Astrocyte (in vitro differentiated cells and primary cell): ENCODE measurements at regions not wholly inside any gene's neighbourhood (a gene's known extent, or its start where the extent isn't known, plus 50 kb on each side); places are given as distances from the start of the nearest gene placed in this dataset.
"Not testable (repeated sequence)": the region's sequence is repeated elsewhere in the genome, so short reads cannot be mapped to it uniquely, and the experiment has no call there.

Source experiments
- DNase-seq: peaks from one replicate; pipeline ENCODE4 v3.0.0-alpha.2; 2010; ENCODE audit warnings: low read depth
- FAIRE-seq: peaks from 2 replicates; lab custom pipeline; 2011; peaks lifted over from hg19 to GRCh38; lab: Jason Lieb, UNC
- H2AFZ ChIP-seq: 2 replicates; pipeline ENCODE4 v1.6.0; 2012; ENCODE audit warnings: low read depth, low read length, inconsistent platforms
- H3K27ac ChIP-seq: 2 replicates; pipeline ENCODE4 v1.5.1; 2011; ENCODE audit warnings: low read depth, low read length, inconsistent platforms
- H3K27me3 ChIP-seq: 2 replicates; pipeline ENCODE4 v1.6.0; 2011; ENCODE audit warnings: low read length, inconsistent platforms; ENCODE audit not compliant: insufficient read depth
- H3K36me3 ChIP-seq: 2 replicates; pipeline ENCODE4 v1.5.1; 2011; ENCODE audit warnings: low read length, inconsistent platforms; ENCODE audit not compliant: insufficient read depth
- H3K4me1 ChIP-seq: 2 replicates; pipeline ENCODE4 v1.5.1; 2011; ENCODE audit warnings: low read length, inconsistent platforms; ENCODE audit not compliant: insufficient read depth
- H3K4me2 ChIP-seq: 2 replicates; pipeline ENCODE4 v1.6.0; 2012; ENCODE audit warnings: low read length, inconsistent platforms
- H3K4me3 ChIP-seq: 2 replicates; pipeline ENCODE4 v1.5.1; 2011; ENCODE audit warnings: low read depth, mild to moderate bottlenecking, low read length, inconsistent platforms; ENCODE audit not compliant: insufficient read depth
- H3K79me2 ChIP-seq: 2 replicates; pipeline ENCODE4 v1.6.0; 2012; ENCODE audit warnings: mild to moderate bottlenecking, low read length, inconsistent platforms; ENCODE audit not compliant: insufficient read depth
- H3K9ac ChIP-seq: 2 replicates; pipeline ENCODE4 v1.6.0; 2012; ENCODE audit warnings: mild to moderate bottlenecking, low read length, inconsistent platforms
- H3K9me3 ChIP-seq: 2 replicates; pipeline ENCODE4 v1.5.1; 2012; ENCODE audit warnings: low read depth, mild to moderate bottlenecking, low read length, inconsistent platforms; ENCODE audit not compliant: insufficient read depth
- H4K20me1 ChIP-seq: 2 replicates; pipeline ENCODE4 v1.6.0; 2012; ENCODE audit warnings: low read length, inconsistent platforms; ENCODE audit not compliant: insufficient read depth
- H3K27ac Mint-ChIP-seq: one replicate; pipeline ENCODE4 v1.8.0; 2021; ENCODE audit warnings: mild to moderate bottlenecking, mixed read lengths; ENCODE audit not compliant: unreplicated experiment
- H3K27me3 Mint-ChIP-seq: one replicate; pipeline ENCODE4 v1.8.0; 2021; ENCODE audit warnings: low read depth, mixed read lengths; ENCODE audit not compliant: unreplicated experiment
- H3K36me3 Mint-ChIP-seq: one replicate; pipeline ENCODE4 v1.8.0; 2021; ENCODE audit warnings: low read depth, mixed read lengths; ENCODE audit not compliant: unreplicated experiment
- H3K4me1 Mint-ChIP-seq: one replicate; pipeline ENCODE4 v1.8.0; 2021; ENCODE audit warnings: low read depth, mixed read lengths; ENCODE audit not compliant: unreplicated experiment
- H3K4me3 Mint-ChIP-seq: one replicate; pipeline ENCODE4 v1.8.0; 2021; ENCODE audit warnings: mild to moderate bottlenecking, moderate library complexity, mixed read lengths; ENCODE audit not compliant: unreplicated experiment
- H3K9me3 Mint-ChIP-seq: one replicate; pipeline ENCODE4 v1.8.0; 2021; ENCODE audit warnings: mild to moderate bottlenecking, mixed read lengths; ENCODE audit not compliant: unreplicated experiment
- EZH2 ChIP-seq: IDR thresholded peaks from 2 replicates; pipeline ENCODE4 v1.6.1; 2012; ENCODE audit warnings: mild to moderate bottlenecking, low read length, inconsistent platforms; ENCODE audit not compliant: insufficient read depth
- TF ChIP-seq, protein P1 (sequence below): IDR thresholded peaks from 2 replicates; pipeline ENCODE4 v1.5.1; 2011; ENCODE audit warnings: low read depth, mild to moderate bottlenecking, inconsistent platforms, low read length, moderate library complexity; ENCODE audit not compliant: insufficient read depth

DNA sequence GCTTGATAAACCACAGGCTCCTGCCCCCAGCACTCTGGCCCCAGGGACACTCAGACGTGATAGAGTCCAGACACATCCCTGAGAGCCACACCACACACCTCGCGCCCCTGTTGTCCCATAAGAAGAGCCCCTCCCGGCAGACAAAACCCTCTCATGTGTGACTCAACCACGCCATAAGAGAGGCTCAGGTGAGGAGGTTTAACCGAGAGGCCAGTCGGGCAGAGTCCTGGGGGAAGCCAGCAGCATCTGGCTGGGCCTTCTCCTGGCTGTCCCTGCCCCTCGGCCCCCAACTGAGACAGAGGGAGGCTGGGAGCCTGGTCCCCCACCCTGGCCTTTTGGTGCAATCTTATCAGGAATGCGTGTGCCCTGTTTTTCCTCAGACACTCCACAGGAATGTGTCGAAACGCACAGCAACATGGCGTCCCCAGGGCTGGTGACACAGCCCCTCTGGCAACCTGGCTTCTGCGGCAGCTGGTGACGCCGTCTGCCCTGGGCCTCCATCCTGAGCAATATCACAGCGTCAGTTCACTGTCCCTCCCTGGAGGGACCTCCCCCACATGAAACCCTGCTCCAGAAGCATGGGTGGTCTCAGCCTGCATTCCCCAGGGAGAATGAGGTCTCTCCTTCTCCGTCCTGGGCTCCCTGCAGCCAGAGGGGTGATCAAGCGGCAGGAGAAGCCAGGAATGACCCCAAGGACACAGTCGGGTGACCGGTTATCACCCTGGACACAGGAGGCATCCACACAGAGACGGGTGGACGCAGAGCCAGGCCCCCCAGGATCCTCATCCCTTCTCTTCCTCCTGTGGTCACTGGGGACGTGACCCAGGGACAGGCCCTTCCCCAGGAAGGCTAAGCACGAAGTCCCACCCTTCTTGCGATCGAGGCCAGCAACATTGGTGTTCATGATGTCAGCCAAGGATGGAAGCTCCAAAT lies 156.6 kb upstream of the AFDN start:
- H3K36me3 ChIP-seq, result no peaks in the 10 kb centered on the region
- peaks cover 15% of the 10 kb centered on the region for H3K4me1 Mint-ChIP-seq

DNA sequence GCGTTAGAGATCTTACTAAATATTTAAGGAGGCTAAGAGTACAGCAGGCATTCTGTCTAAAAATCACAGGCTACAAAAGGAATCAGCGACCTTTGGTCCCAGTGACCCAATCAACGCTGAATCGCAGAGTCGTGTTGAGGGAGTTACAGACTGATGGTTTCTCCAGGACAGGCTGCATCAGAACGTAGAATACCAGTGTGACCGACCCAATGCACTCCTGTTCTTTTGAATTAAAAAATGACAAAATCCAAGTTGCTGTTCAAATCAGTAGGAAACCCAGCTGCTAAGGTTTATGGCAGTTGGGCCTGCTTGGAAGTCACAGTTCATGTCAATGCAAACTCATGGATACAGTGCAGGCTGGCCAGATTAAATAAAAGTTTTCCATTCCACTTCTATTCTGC lies 155.8 kb upstream of the AFDN start:
- peaks cover 3% of the 10 kb centered on the region for H3K27me3 ChIP-seq
- H3K27ac ChIP-seq, result no peak overlapping the region
- no peak overlapping the region for H3K4me2 ChIP-seq
- no peak overlapping the region for H3K4me3 Mint-ChIP-seq
- no peak overlapping the region for H3K9ac ChIP-seq
- no peak for DNase-seq
- peaks cover 14% of the 10 kb centered on the region for H3K4me1 Mint-ChIP-seq
- H3K36me3 Mint-ChIP-seq, result no peaks in the 10 kb centered on the region
- H3K79me2 ChIP-seq, result no peaks in the 10 kb centered on the region
- H3K27me3 Mint-ChIP-seq, result peaks cover 26% of the 10 kb centered on the region
- no peaks in the 10 kb centered on the region for H3K4me1 ChIP-seq
- no peaks in the 10 kb centered on the region for H3K36me3 ChIP-seq
- H2AFZ ChIP-seq, result no peak overlapping the region
- H3K9me3 Mint-ChIP-seq, result peaks cover 11% of the 10 kb centered on the region
- H3K4me3 ChIP-seq, result no peak overlapping the region
- H3K27ac Mint-ChIP-seq, result no peak overlapping the region
- no peak for TF ChIP-seq EZH2
- TF ChIP-seq, protein P1, sequence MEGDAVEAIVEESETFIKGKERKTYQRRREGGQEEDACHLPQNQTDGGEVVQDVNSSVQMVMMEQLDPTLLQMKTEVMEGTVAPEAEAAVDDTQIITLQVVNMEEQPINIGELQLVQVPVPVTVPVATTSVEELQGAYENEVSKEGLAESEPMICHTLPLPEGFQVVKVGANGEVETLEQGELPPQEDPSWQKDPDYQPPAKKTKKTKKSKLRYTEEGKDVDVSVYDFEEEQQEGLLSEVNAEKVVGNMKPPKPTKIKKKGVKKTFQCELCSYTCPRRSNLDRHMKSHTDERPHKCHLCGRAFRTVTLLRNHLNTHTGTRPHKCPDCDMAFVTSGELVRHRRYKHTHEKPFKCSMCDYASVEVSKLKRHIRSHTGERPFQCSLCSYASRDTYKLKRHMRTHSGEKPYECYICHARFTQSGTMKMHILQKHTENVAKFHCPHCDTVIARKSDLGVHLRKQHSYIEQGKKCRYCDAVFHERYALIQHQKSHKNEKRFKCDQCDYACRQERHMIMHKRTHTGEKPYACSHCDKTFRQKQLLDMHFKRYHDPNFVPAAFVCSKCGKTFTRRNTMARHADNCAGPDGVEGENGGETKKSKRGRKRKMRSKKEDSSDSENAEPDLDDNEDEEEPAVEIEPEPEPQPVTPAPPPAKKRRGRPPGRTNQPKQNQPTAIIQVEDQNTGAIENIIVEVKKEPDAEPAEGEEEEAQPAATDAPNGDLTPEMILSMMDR, result no peak
- H3K9me3 ChIP-seq, result peaks cover 5% of the 10 kb centered on the region
- no peaks in the 10 kb centered on the region for H4K20me1 ChIP-seq
- FAIRE-seq, result no peak

More for the DNA sequence above, 156.6 kb upstream of the AFDN start:
- Histone ChIP-seq H4K20me1 (no peaks in the 10 kb centered on the region), H3K79me2 (no peaks in the 10 kb centered on the region), H3K27ac (no peak overlapping the region), H2AFZ (no peak overlapping the region), H3K9ac (no peak overlapping the region), H3K4me3 (no peak overlapping the region), H3K4me2 (no peak overlapping the region), H3K4me1 (no peaks in the 10 kb centered on the region), H3K27me3 (no peaks in the 10 kb centered on the region), H3K9me3 (peaks cover 5% of the 10 kb centered on the region)
- Mint-ChIP-seq H3K9me3 (peaks cover 11% of the 10 kb centered on the region), H3K27ac (no peak overlapping the region), H3K36me3 (no peaks in the 10 kb centered on the region), H3K4me3 (no peak overlapping the region), H3K27me3 (peaks cover 26% of the 10 kb centered on the region)
- FAIRE-seq (no peak), DNase-seq (no peak)
- TF ChIP-seq EZH2, result no peak
- TF ChIP-seq, protein P1, result no peak

DNA sequence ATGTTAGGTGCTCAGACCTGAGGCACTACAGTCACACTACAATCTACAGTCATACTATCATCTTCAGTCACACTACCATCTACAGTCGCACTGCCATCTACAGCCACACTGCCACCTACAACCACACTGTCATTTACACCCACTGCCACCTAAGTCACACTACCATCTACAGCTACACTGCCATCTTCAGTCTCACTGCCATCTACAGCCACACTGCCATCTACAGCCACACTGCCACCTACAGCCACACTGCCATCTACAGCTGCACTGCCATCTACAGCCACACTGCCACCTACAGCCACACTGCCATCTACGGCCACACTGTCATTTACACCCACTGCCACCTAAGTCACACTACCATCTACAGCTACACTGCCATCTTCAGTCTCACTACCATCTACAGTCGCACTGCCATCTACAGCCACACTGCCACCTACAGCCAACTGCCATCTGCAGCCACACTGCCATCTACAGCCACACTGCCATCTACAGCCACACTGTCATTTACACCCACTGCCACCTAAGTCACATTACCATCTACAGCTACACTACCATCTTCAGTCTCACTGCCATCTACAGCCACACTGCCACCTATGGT lies 155.2 kb upstream of the AFDN start:
- not testable (repeated sequence) for FAIRE-seq, H3K79me2 ChIP-seq, H3K9ac ChIP-seq, H3K27me3 ChIP-seq, H4K20me1 ChIP-seq, DNase-seq, H3K27ac Mint-ChIP-seq, H3K36me3 ChIP-seq, H3K27ac ChIP-seq, H3K4me1 ChIP-seq, H3K4me3 Mint-ChIP-seq, H3K4me3 ChIP-seq, H2AFZ ChIP-seq, H3K9me3 ChIP-seq, H3K4me2 ChIP-seq, H3K36me3 Mint-ChIP-seq
- Mint-ChIP-seq H3K4me1 (peaks cover 19% of the 10 kb centered on the region), H3K9me3 (peaks cover 11% of the 10 kb centered on the region), H3K27me3 (peaks cover 23% of the 10 kb centered on the region)
